Ovary (tissue), 7 donors: ENCODE measurements at regions not wholly inside any gene's neighbourhood (a gene's known extent, or its start where the extent isn't known, plus 50 kb on each side); places are given as distances from the start of the nearest gene placed in this dataset.
"Not testable (repeated sequence)": the region's sequence is repeated elsewhere in the genome, so short reads cannot be mapped to it uniquely, and the experiment has no call there.

Source experiments
- DNase-seq, 5 donors: peaks; one replicate each; pipeline ENCODE4 v3.0.0-alpha.2; 2019 to 2020
- H3K27ac ChIP-seq, 2 donors: fragments of 200-600 bp; one replicate each; pipeline versions ENCODE4 v1.5.1 to v1.8.0; 2019 to 2022
- H3K27me3 ChIP-seq: fragments of 200-600 bp; one replicate; pipeline ENCODE4 v1.8.0; 2022
- H3K36me3 ChIP-seq: fragments of 200-600 bp; sonication (generic); one replicate; pipeline ENCODE4 v1.5.1; 2019
- H3K4me1 ChIP-seq: one replicate; pipeline ENCODE4 v1.8.1; 2013; ENCODE audit warnings: mild to moderate bottlenecking, moderate library complexity; ENCODE audit not compliant: insufficient read depth
- H3K4me3 ChIP-seq: fragments of 200-600 bp; sonication (generic); one replicate; pipeline ENCODE4 v1.5.1; 2017
- H3K9me3 ChIP-seq, 2 donors: fragments of 200-600 bp in 1 of 2; sonication (generic) in 1 of 2; one replicate each; pipeline versions ENCODE4 v1.5.1 to v1.8.1; 2013 to 2019; ENCODE audit warnings: mild to moderate bottlenecking in 1 of 2, moderate library complexity in 1 of 2
- CTCF ChIP-seq, 3 donors: fragments of 450-650 bp in 2 of 3; fragments of 200-600 bp in 1 of 3; IDR thresholded peaks; one replicate each; pipeline versions ENCODE4 v1.5.1 to v1.8.0; 2016 to 2022; ENCODE audit warnings: antibody characterized with exemption in 3 of 3, mild to moderate bottlenecking in 1 of 3
- EP300 ChIP-seq: sonication (generic); formaldehyde crosslinking; IDR thresholded peaks from one replicate; pipeline ENCODE4 v1.6.1; 2017; ENCODE audit warnings: antibody characterized with exemption
- POLR2A ChIP-seq: fragments of 450-650 bp; IDR thresholded peaks from one replicate; pipeline ENCODE4 v1.6.1; 2017; ENCODE audit warnings: antibody characterized with exemption, mild to moderate bottlenecking, moderate library complexity
- WGBS, 3 donors: extraction: QIAGEN DNeasy Blood & Tissue Kit in 1 of 3; methylation state at CpG; one replicate each; pipeline versions ENCODE4 v1.1.5 to v1.1.7; 2013 to 2017; 5-methylcytosine and 5-hydroxymethylcytosine counted together
- intact Hi-C, 4 donors: fragments of 100-400 bp; cut with DNase I; formaldehyde crosslinking; loops; one replicate each; pipeline versions ENCODE4 v1.11.0 to v1.15.1; 2022 to 2023
- donor health status: DM: no; HTN: no; CAD: no; lungs with moderate emphysema.
- donor health status: DM: no; HTN: no; CAD: no.
- donor health status: Bipolar disorder and iron deficiency.
- donor health status: DM: no; HTN: no; CAD: no.
- donor health status: DM: yes; HTN: yes; CAD: no.

GRCh38 chr18:30684825-30685481 lies 357.6 kb downstream of the DSC3 start:
- 61 to 62% (median 62%) methylated on average over 3 of the region's 3 CpGs for WGBS, 3 donors
- intact Hi-C loops, result no loop called here

GRCh38 chr18:30683836-30684235 lies 358.7 kb downstream of the DSC3 start:
- no peak overlapping the region for H3K27ac ChIP-seq
- no peak overlapping the region for H3K4me3 ChIP-seq
- H3K36me3 ChIP-seq, result no peaks in the 10 kb centered on the region
- no peaks in the 10 kb centered on the region for H3K4me1 ChIP-seq
- 75 to 90% (median 86%) methylated on average over 2 of the region's 2 CpGs for WGBS, 3 donors
- TF ChIP-seq POLR2A, result no peak
- no peak for TF ChIP-seq CTCF (IDR thresholded peaks at IDR 0.05)
- TF ChIP-seq EP300, result no peak
- H3K27me3 ChIP-seq, result no peaks in the 10 kb centered on the region
- DNase-seq, result no peak
- intact Hi-C loops, result no loop called here
- no peaks in the 10 kb centered on the region for H3K9me3 ChIP-seq

More at GRCh38 chr18:30684825-30685481, 357.6 kb downstream of the DSC3 start:
- Histone ChIP-seq H3K4me3 (no peak overlapping the region), H3K27ac (no peak overlapping the region), H3K27me3 (no peaks in the 10 kb centered on the region), H3K9me3 (no peaks in the 10 kb centered on the region), H3K36me3 (no peaks in the 10 kb centered on the region), H3K4me1 (no peaks in the 10 kb centered on the region)
- no peak for TF ChIP-seq CTCF (IDR thresholded peaks at IDR 0.05)
- TF ChIP-seq EP300, result no peak
- no peak for TF ChIP-seq POLR2A
- no peak for DNase-seq

- WGBS, 3 donors, result 1 to 11% (median 2%) methylated on average over 1 of the region's 1 CpG
- no peaks in the 10 kb centered on the region for H3K36me3 ChIP-seq
- no peaks in the 10 kb centered on the region for H3K4me1 ChIP-seq
- H3K9me3 ChIP-seq, result no peaks in the 10 kb centered on the region
- TF ChIP-seq EP300 (no peak), CTCF (IDR thresholded peaks at IDR 0.05) (no peak), POLR2A (no peak)
- intact Hi-C loops, result no loop called here
- no peaks in the 10 kb centered on the region for H3K27me3 ChIP-seq
- no peak overlapping the region for H3K4me3 ChIP-seq
- DNase-seq, result no peak
- H3K27ac ChIP-seq, result no peak overlapping the region
Observed at GRCh38 chr18:30682672-30683071, 359.9 kb downstream of the DSC3 start.

- no peak for TF ChIP-seq EP300
- DNase-seq, result no peak
- no peaks in the 10 kb centered on the region for H3K36me3 ChIP-seq
- no peak overlapping the region for H3K4me3 ChIP-seq
- H3K9me3 ChIP-seq, result no peaks in the 10 kb centered on the region
- H3K27ac ChIP-seq, result no peak overlapping the region
- intact Hi-C loops, result no loop called here
- H3K27me3 ChIP-seq, result no peaks in the 10 kb centered on the region
- WGBS, 3 donors, result 66 to 76% (median 73%) methylated on average over 5 of the region's 5 CpGs
- H3K4me1 ChIP-seq, result no peaks in the 10 kb centered on the region
Observed at GRCh38 chr18:30679285-30679930, 363.1 kb downstream of the DSC3 start.

GRCh38 chr18:30677813-30678212 lies 364.7 kb downstream of the DSC3 start:
- H3K27ac ChIP-seq, H3K4me1 ChIP-seq, H3K36me3 ChIP-seq, DNase-seq, H3K4me3 ChIP-seq, H3K9me3 ChIP-seq, intact Hi-C loops, H3K27me3 ChIP-seq: not testable (repeated sequence)
- 90 to 96% (median 95%) methylated on average over 5 of the region's 5 CpGs for WGBS, 3 donors
